Upper lobe of right lung (tissue), 1 donor: ENCODE measurements at regions not wholly inside any gene's neighbourhood (a gene's known extent, or its start where the extent isn't known, plus 50 kb on each side); places are given as distances from the start of the nearest gene placed in this dataset.

Source experiments
- ATAC-seq: fragments of 200-7000 bp; cut with Tn5 transposase; one replicate; pipeline ENCODE4 v1.9.1; 2020; ENCODE audit warnings: mild to moderate bottlenecking, moderate library complexity
- DNase-seq: peaks from one replicate; pipeline ENCODE4 v3.0.0-alpha.2; 2020
- H3K27ac ChIP-seq: fragments of 200-600 bp; one replicate; pipeline ENCODE4 v1.8.0; 2022
- H3K27me3 ChIP-seq: fragments of 200-600 bp; one replicate; pipeline ENCODE4 v1.8.0; 2022; ENCODE audit warnings: mild to moderate bottlenecking
- H3K36me3 ChIP-seq: fragments of 200-600 bp; one replicate; pipeline ENCODE4 v1.8.0; 2022
- H3K4me1 ChIP-seq: fragments of 200-600 bp; one replicate; pipeline ENCODE4 v1.8.0; 2022
- H3K4me3 ChIP-seq: fragments of 200-600 bp; one replicate; pipeline ENCODE4 v1.8.0; 2022; ENCODE audit warnings: mild to moderate bottlenecking
- H3K9me3 ChIP-seq: fragments of 200-600 bp; one replicate; pipeline ENCODE4 v1.8.0; 2022
- CTCF ChIP-seq: fragments of 200-600 bp; IDR thresholded peaks from one replicate; pipeline ENCODE4 v1.8.0; 2022; ENCODE audit warnings: antibody characterized with exemption
- intact Hi-C: fragments of 100-400 bp; cut with DNase I; formaldehyde crosslinking; loops from one replicate; pipeline ENCODE4 v1.11.0; 2022
- donor health status: DM: no; HTN: yes; CAD: no; lungs with severe emphysema.

GRCh38 chr4:77220828-77221613 is 64.0 kb downstream of the CCNG2 start:
- H3K36me3 ChIP-seq, result no peaks in the 10 kb centered on the region
- H3K4me1 ChIP-seq, result no peaks in the 10 kb centered on the region
- intact Hi-C loops, result no loop called here
- no peaks in the 10 kb centered on the region for H3K27me3 ChIP-seq
- H3K4me3 ChIP-seq, result no peak overlapping the region
- no peak for DNase-seq
- ATAC-seq, result peak; percentile 68
- TF ChIP-seq CTCF, result no peak
- H3K27ac ChIP-seq, result no peak overlapping the region
- H3K9me3 ChIP-seq, result no peaks in the 10 kb centered on the region

DNA sequence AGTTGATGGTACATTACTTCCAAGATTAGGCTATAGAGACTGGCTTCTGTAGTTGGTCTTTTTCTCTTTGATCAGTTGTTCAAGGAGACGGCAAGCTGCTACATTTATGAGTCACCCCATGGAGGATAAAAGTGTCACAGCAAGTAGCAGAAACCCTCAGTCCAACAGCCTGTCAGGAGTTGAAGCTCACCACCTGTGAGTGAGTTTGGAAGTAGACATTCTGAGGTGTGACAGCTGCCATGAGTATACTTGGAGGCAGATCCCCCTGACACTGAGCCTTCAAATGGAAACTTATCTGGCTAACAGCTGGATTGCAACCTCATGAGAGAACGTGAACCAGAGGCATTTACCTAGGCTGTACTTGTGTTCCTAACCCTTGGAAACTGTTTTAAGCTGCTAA is 68.0 kb downstream of the CCNG2 start:
- Histone ChIP-seq H3K9me3 (no peaks in the 10 kb centered on the region), H3K27ac (no peak overlapping the region), H3K27me3 (no peaks in the 10 kb centered on the region), H3K36me3 (no peaks in the 10 kb centered on the region), H3K4me1 (no peaks in the 10 kb centered on the region), H3K4me3 (no peak overlapping the region)
- intact Hi-C loops, result no loop called here
- DNase-seq (no peak), ATAC-seq (no peak)
- TF ChIP-seq CTCF, result no peak

DNA sequence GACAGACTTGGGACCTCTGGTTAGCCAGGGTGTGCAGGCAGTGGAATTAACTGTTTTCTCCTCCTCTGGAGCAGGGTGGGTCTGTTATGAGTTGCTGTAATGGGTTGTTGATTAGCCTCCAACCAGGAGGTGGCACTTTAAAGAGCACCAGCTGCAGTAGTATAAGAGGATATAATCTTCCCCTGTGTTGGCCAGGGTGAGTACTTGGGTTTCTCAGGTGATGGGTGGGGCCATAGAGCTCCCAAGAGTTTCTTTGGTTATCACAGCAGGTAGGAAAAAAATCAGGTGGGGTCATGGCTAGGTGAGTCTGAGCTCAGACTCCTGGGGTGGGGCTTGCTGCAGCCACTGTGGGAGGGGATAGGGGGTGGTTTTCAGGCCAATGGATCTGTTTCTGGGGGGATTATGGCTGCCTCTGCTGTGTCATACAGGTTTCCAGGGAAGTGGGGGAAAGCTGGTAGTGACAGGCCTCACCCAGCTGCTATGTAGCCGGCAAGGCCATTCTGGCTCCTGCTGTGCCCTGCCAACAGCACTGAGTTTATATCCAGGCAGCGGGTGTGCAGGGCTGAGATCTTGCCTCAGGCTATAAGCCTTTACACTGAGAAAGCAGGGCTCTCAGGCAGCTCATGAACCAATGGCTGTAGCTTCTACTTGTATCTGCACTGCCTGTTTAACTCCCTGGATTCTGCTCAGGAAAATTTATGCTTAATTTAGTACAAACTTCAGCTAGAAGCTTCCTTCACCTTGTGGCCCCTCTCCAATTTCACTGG is 70.1 kb downstream of the CCNG2 start:
- ATAC-seq, result no peak
- H3K36me3 ChIP-seq, result no peaks in the 10 kb centered on the region
- TF ChIP-seq CTCF, result no peak
- no peaks in the 10 kb centered on the region for H3K4me1 ChIP-seq
- H3K4me3 ChIP-seq, result no peak overlapping the region
- H3K9me3 ChIP-seq, result no peaks in the 10 kb centered on the region
- intact Hi-C loops, result no loop called here
- no peak for DNase-seq
- H3K27ac ChIP-seq, result no peak overlapping the region
- no peaks in the 10 kb centered on the region for H3K27me3 ChIP-seq

DNA sequence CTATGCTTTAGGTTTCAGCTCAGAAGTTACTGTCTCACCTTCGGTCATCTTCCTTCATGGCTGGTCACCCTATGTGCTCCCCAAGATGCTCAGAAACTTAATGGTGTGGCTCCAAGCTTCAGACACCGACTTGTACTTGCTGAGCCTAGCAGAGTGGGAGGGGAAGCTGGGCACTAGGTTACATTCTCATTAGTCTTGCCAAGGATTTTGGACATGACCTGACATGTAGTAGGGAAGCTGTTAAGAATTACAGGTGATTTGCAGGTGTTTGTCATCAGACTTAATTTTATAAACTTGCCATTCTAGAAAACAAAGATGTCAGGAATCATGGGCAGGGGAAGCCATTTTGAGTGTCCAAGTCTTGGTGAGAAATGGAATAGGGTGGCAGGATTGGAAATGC is 72.4 kb downstream of the CCNG2 start:
- intact Hi-C loops, result no loop called here
- no peaks in the 10 kb centered on the region for H3K27me3 ChIP-seq
- no peaks in the 10 kb centered on the region for H3K36me3 ChIP-seq

GRCh38 chr4:77232653-77233052 is 75.6 kb downstream of the CCNG2 start:
- H3K27ac ChIP-seq, result no peak overlapping the region
- H3K27me3 ChIP-seq, result peaks cover 5% of the 10 kb centered on the region
- no peaks in the 10 kb centered on the region for H3K36me3 ChIP-seq
- no peak overlapping the region for H3K4me3 ChIP-seq
- TF ChIP-seq CTCF, result no peak
- intact Hi-C loops, result no loop called here
- ATAC-seq (no peak), DNase-seq (no peak)
- H3K9me3 ChIP-seq, result no peaks in the 10 kb centered on the region
- no peaks in the 10 kb centered on the region for H3K4me1 ChIP-seq

More for the DNA sequence above, 72.4 kb downstream of the CCNG2 start:
- no peak overlapping the region for H3K27ac ChIP-seq
- H3K9me3 ChIP-seq, result no peaks in the 10 kb centered on the region
- H3K4me1 ChIP-seq, result no peaks in the 10 kb centered on the region
- ATAC-seq (no peak), DNase-seq (no peak)
- no peak for TF ChIP-seq CTCF
- H3K4me3 ChIP-seq, result no peak overlapping the region
